ENCODE measurements at regions not wholly inside any gene's neighbourhood (a gene's known extent, or its start where the extent isn't known, plus 50 kb on each side); places are given as distances from the start of the nearest gene placed in this dataset.

DNA sequence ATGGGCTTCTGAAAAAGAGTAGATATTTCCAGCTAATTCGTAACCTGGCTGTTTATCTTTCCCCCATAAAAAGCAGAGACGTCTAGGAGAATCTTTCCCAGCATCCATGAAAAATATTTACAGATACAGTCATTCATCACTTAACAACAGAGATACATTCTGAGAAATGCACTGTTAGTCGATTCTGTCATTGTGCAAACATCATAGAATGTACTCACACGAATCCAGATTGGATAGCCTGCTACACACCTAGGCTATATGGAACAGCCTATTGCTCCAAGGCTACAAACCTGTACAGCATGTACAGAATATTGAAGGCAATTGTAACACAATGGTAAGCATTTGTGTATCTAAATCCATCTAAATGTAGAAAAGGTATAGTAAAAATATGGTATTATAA, 530.2 kb upstream of the NBEA start:
- TF ChIP-seq POLR2A (IDR thresholded peaks at IDR 0.05; ENCODE audit: borderline replicate concordance, extremely low read depth, insufficient read depth, insufficient read length) (no peak), ZNF274 (IDR thresholded peaks at IDR 0.05; ENCODE audit: low read depth, low read length) (no peak), POLR2AphosphoS5 (IDR thresholded peaks at IDR 0.05; ENCODE audit: low read depth, low read length) (no peak), SRF (IDR thresholded peaks at IDR 0.05; ENCODE audit: low read depth) (no peak), CEBPB (IDR thresholded peaks at IDR 0.05; ENCODE audit: low read depth) (no peak), SIN3A (IDR thresholded peaks at IDR 0.05; ENCODE audit: low read depth) (no peak), EGR1 (IDR thresholded peaks at IDR 0.05; ENCODE audit: low read depth) (no peak), YY1 (IDR thresholded peaks at IDR 0.05; ENCODE audit: extremely low read depth, insufficient replicate concordance, low read depth, low read length) (no peak)
- TF ChIP-seq, protein P1, sequence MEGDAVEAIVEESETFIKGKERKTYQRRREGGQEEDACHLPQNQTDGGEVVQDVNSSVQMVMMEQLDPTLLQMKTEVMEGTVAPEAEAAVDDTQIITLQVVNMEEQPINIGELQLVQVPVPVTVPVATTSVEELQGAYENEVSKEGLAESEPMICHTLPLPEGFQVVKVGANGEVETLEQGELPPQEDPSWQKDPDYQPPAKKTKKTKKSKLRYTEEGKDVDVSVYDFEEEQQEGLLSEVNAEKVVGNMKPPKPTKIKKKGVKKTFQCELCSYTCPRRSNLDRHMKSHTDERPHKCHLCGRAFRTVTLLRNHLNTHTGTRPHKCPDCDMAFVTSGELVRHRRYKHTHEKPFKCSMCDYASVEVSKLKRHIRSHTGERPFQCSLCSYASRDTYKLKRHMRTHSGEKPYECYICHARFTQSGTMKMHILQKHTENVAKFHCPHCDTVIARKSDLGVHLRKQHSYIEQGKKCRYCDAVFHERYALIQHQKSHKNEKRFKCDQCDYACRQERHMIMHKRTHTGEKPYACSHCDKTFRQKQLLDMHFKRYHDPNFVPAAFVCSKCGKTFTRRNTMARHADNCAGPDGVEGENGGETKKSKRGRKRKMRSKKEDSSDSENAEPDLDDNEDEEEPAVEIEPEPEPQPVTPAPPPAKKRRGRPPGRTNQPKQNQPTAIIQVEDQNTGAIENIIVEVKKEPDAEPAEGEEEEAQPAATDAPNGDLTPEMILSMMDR (IDR thresholded peaks at IDR 0.05 in 2 of 3, conservative IDR thresholded peaks at IDR 0.05 in 1 of 3; ENCODE audit: borderline replicate concordance in 1 of 3, insufficient read depth in 1 of 3, low read depth in 2 of 3, low read length in 2 of 3) = no peak
- TF ChIP-seq, protein P2, sequence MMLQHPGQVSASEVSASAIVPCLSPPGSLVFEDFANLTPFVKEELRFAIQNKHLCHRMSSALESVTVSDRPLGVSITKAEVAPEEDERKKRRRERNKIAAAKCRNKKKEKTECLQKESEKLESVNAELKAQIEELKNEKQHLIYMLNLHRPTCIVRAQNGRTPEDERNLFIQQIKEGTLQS (IDR thresholded peaks at IDR 0.05) = no peak
